ENCODE measurements at regions not wholly inside any gene's neighbourhood (a gene's known extent, or its start where the extent isn't known, plus 50 kb on each side); places are given as distances from the start of the nearest gene placed in this dataset.

DNA sequence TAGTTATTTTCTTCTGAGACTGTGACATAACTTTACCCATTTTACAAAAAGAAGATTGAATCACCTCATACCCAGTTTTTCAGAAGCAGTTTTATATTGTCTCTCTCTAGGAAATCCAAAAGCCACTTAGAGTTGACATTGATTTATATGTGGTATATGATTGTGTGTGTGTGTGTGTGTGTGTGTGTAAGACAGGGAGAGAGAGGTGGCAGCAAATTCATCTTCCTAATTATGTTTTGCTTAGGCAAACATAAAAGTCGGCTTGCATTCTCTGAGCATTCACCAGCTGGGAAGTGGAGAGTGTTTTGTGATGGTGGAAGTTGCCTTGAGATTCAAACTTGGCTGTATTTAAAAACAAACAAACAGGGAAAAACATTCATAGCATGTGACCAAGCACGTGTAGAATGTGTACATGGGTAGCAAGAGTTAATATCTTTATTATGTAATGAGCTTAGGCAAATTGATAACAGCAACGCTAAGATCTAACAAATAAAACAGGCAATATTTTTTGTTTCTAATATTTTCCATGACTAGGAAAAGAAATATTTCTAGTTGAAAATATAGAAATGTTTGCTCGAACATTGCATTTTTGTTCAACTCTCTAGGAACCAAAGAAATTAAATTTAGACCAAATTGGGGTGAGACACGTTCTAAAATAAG lies 64.4 kb upstream of the IGF1R start:
- Histone ChIP-seq H3K4me3 (no peak overlapping the region), H3K27me3 (peaks cover 84% of the 10 kb centered on the region), H3K36me3 (no peaks in the 10 kb centered on the region), H3K27ac (no peak overlapping the region), H3K9me3 (no peaks in the 10 kb centered on the region), H3K4me1 (no peaks in the 10 kb centered on the region)
- TF ChIP-seq POLR2A (IDR thresholded peaks at IDR 0.05): no peak
- TF ChIP-seq POLR2AphosphoS5 (IDR thresholded peaks at IDR 0.05): no peak
- TF ChIP-seq EP300 (IDR thresholded peaks at IDR 0.05; ENCODE audit: low read depth): no peak
- TF ChIP-seq, protein P1, sequence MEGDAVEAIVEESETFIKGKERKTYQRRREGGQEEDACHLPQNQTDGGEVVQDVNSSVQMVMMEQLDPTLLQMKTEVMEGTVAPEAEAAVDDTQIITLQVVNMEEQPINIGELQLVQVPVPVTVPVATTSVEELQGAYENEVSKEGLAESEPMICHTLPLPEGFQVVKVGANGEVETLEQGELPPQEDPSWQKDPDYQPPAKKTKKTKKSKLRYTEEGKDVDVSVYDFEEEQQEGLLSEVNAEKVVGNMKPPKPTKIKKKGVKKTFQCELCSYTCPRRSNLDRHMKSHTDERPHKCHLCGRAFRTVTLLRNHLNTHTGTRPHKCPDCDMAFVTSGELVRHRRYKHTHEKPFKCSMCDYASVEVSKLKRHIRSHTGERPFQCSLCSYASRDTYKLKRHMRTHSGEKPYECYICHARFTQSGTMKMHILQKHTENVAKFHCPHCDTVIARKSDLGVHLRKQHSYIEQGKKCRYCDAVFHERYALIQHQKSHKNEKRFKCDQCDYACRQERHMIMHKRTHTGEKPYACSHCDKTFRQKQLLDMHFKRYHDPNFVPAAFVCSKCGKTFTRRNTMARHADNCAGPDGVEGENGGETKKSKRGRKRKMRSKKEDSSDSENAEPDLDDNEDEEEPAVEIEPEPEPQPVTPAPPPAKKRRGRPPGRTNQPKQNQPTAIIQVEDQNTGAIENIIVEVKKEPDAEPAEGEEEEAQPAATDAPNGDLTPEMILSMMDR (IDR thresholded peaks at IDR 0.05): no peak
- intact Hi-C loops (cut with DNase I; ENCODE audit: low total_unique reads): no loop called here
- DNase-seq: no peak
- 30 to 35% methylated on average over 5 of the region's 5 CpGs for WGBS, 2 donors (ENCODE audit: low coverage in 1 of 2)
- in situ Hi-C loops (cut with MboI; ENCODE audit: low pct_ligation_motif_present in 1 of 4, low pct_unique_long_range_greater_than_20kb in 1 of 4, low sequenced_read_pairs in 3 of 4): no loop called here

DNA sequence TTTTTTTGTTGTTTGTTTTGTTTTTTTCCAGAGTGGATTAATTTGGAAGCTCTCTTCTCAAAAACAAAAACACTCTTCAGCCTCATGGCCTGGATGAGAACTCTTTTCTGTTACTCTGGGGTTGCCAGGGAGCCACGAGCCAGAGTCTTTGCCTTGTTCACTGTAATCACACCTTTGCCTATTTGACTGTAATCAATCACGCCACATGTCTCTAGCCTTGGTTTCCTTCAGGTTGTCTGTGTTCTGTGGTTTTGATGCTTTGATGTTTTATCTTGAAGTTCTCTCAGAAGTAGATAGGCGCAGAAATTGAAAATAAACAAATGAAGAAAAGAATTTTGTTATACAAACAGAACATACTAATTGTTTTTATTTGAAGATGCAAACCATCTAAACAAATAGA lies 62.3 kb upstream of the IGF1R start:
- Histone ChIP-seq H3K27me3 (peaks cover 83% of the 10 kb centered on the region), H3K9me3 (no peaks in the 10 kb centered on the region), H3K4me3 (no peak overlapping the region), H3K36me3 (no peaks in the 10 kb centered on the region), H3K27ac (no peak overlapping the region), H3K4me1 (no peaks in the 10 kb centered on the region)
- intact Hi-C loops (cut with DNase I; ENCODE audit: low total_unique reads) (no loop called here), in situ Hi-C loops (cut with MboI; ENCODE audit: low pct_ligation_motif_present in 1 of 4, low pct_unique_long_range_greater_than_20kb in 1 of 4, low sequenced_read_pairs in 3 of 4) (no loop called here)
- 58 to 74% methylated on average over 3 of the region's 3 CpGs for WGBS, 2 donors (ENCODE audit: low coverage in 1 of 2)
- no peak for DNase-seq
- no peak for TF ChIP-seq POLR2AphosphoS5 (IDR thresholded peaks at IDR 0.05)
- TF ChIP-seq POLR2A (IDR thresholded peaks at IDR 0.05): no peak
- TF ChIP-seq, protein P1 (IDR thresholded peaks at IDR 0.05): no peak
- TF ChIP-seq EP300 (IDR thresholded peaks at IDR 0.05; ENCODE audit: low read depth): no peak

DNA sequence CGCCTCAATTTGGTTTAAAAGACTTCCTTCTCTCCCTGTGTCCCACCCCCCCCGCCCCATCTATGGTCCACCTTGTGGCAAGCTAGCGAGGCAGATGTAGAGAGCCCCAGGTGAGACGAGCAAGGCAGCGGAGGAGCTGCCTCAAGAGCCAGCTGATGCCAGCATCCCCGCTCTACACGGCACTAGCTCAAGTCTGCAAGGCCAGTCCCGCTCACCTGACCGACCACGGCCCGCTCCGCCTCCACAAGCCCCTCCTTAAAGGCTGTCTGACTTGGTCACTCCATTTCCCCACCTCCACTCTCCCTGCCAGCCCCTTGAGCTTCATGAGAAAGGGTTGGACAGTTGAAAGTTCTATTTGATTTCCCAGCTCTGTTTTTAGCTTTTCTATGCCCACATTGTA lies 56.2 kb upstream of the IGF1R start:
- Histone ChIP-seq H3K27me3 (peaks cover 37% of the 10 kb centered on the region), H3K4me1 (no peaks in the 10 kb centered on the region), H3K9me3 (no peaks in the 10 kb centered on the region), H3K27ac (no peak overlapping the region), H3K4me3 (no peak overlapping the region), H3K36me3 (no peaks in the 10 kb centered on the region)
- no peak for DNase-seq
- in situ Hi-C loops (cut with MboI; ENCODE audit: low pct_ligation_motif_present in 1 of 4, low pct_unique_long_range_greater_than_20kb in 1 of 4, low sequenced_read_pairs in 3 of 4) (no loop called here), intact Hi-C loops (cut with DNase I; ENCODE audit: low total_unique reads) (no loop called here)
- WGBS, 2 donors (ENCODE audit: low coverage in 1 of 2): 85% methylated on average over 11 of the region's 12 CpGs; no CpG with 5 or more reads in 1 of the 2 donors
- TF ChIP-seq POLR2AphosphoS5 (IDR thresholded peaks at IDR 0.05) (no peak), POLR2A (IDR thresholded peaks at IDR 0.05) (no peak), EP300 (IDR thresholded peaks at IDR 0.05; ENCODE audit: low read depth) (no peak)
- TF ChIP-seq, protein P1 (IDR thresholded peaks at IDR 0.05): no peak

DNA sequence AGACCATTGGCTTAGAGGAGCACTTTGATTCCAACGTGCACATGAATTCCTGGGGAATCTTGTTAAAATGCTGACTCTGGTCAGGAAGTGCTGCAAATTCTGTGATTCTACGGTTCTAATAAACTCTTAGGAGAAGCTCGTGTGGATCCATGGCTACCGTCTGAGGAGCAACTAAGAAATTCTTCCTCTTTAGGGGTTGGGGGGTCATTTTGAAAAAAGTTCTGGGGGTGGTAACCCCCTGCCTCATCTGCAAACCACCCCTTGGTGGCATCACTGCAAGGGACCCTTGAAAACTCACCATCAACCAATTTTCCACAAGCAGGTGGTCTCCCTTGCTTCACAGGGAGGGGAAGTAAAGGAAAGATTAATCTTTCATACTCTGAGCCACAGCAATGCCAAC lies 52.2 kb upstream of the IGF1R start:
- no peaks in the 10 kb centered on the region for H3K9me3 ChIP-seq
- H3K4me3 ChIP-seq: no peak overlapping the region
- no peaks in the 10 kb centered on the region for H3K36me3 ChIP-seq
- WGBS, 2 donors (ENCODE audit: low coverage in 1 of 2): 87 to 89% methylated on average over 3 to 4 of the region's 4 CpGs
- peaks cover 14% of the 10 kb centered on the region for H3K27me3 ChIP-seq
- peak overlapping the region in 1 of 4 donors; percentile 32 for H3K27ac ChIP-seq
- H3K4me1 ChIP-seq: peaks cover 0 to 10% (median 5%) of the 10 kb centered on the region in 4 donors
- no peak for DNase-seq
- in situ Hi-C loops (cut with MboI; ENCODE audit: low pct_ligation_motif_present in 1 of 4, low pct_unique_long_range_greater_than_20kb in 1 of 4, low sequenced_read_pairs in 3 of 4): no loop called here
- TF ChIP-seq POLR2A (IDR thresholded peaks at IDR 0.05): no peak
- no peak for TF ChIP-seq POLR2AphosphoS5 (IDR thresholded peaks at IDR 0.05)
- TF ChIP-seq, protein P1 (IDR thresholded peaks at IDR 0.05): no peak
- no peak for TF ChIP-seq EP300 (IDR thresholded peaks at IDR 0.05; ENCODE audit: low read depth)
- intact Hi-C loops (cut with DNase I; ENCODE audit: low total_unique reads): no loop called here
